ENCODE measurements at regions not wholly inside any gene's neighbourhood (a gene's known extent, or its start where the extent isn't known, plus 50 kb on each side); places are given as distances from the start of the nearest gene placed in this dataset.
"Not testable (repeated sequence)": the region's sequence is repeated elsewhere in the genome, so short reads cannot be mapped to it uniquely, and the experiment has no call there.

DNA sequence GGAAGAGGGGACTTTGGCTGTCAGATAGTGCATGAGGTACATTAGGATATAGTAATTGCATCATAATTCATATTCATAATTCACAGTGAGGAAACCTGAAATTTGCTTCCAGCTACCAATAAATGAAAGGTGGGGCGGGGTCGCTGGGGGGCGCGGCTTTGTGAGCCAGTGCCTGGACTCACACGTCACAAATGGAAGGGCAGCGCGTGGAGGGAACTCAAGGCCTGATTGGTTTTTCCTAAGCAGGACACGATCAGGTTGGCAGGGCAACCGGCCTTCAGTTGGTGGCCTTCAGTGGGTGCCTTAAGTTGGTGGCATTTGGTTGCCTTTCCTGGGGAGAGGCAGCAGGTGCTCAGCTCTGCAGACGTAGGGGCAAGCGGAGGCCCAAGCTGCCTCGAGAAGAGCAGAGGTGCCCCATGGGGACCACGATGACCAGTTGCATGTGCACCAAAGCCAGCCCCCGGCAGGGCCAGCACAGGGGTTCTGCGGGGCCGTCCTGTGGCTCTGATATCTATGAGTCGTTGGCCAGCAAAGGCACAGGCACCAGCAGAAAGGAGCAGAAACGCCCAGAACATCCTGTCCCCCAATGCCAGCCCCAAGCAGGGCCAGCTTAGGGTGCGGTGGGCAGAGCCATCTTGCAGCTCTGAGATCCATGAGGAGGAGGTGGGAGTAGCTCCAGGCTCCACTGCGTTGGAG, 2637.4 kb upstream of the DEFB115 start:
- H2AK5ac ChIP-seq (ENCODE audit: low read length); H3K18ac ChIP-seq (ENCODE audit: low read length); H3K79me2 ChIP-seq (ENCODE audit: control insufficient read depth, insufficient read depth, low read length); DNase-seq; H3K23ac ChIP-seq (ENCODE audit: low read length); H3K36me3 ChIP-seq (ENCODE audit: control insufficient read depth, insufficient read depth, low read length); H3K27me3 ChIP-seq (ENCODE audit: insufficient read depth, low read length, poor library complexity); H3K79me1 ChIP-seq (ENCODE audit: low read length); H2BK15ac ChIP-seq (replicated peaks; ENCODE audit: low read depth); H3K9ac ChIP-seq (ENCODE audit: low read length); H2BK120ac ChIP-seq (ENCODE audit: low read depth, low read length); H3K4ac ChIP-seq (ENCODE audit: low read depth, low read length); H3K27ac ChIP-seq (ENCODE audit: low read depth, low read length); H2BK5ac ChIP-seq (ENCODE audit: low read length); H4K5ac ChIP-seq (ENCODE audit: low read length); H3K56ac ChIP-seq (ENCODE audit: low read length); H4K8ac ChIP-seq (ENCODE audit: low read depth, low read length); H3K4me3 ChIP-seq (ENCODE audit: low read length); H3K4me2 ChIP-seq (ENCODE audit: low read length); H3K4me1 ChIP-seq (ENCODE audit: control insufficient read depth, low read depth, low read length): not testable (repeated sequence)
- no CpG with 5 or more reads among the region's 20 CpGs for WGBS (ENCODE audit: extremely low coverage, insufficient coverage, low lambda C conversion rate)

DNA sequence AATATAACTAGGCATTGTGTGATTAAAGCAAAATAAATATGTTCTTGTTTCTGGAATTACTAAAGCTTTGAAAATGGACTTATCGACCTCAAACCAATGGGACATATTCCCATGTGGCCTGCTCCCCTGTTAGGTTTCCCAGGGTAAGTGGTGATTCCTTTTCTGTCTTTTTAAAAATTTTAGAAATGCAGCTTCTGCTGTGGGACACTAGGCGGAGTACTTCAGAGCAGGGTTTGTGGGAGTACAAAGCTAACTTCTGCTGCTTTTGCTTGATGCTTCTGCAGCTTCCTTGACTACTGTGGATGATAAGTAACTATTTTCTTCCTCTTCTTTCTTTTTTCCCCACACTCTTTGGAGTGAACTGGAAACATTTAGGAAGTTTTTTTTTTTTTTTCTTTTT, 2632.4 kb upstream of the DEFB115 start:
- H2BK15ac ChIP-seq (replicated peaks; ENCODE audit: low read depth); H3K23ac ChIP-seq (ENCODE audit: low read length); H4K8ac ChIP-seq (ENCODE audit: low read depth, low read length); H3K9ac ChIP-seq (ENCODE audit: low read length); H2AK5ac ChIP-seq (ENCODE audit: low read length); H3K4me1 ChIP-seq (ENCODE audit: control insufficient read depth, low read depth, low read length); H3K36me3 ChIP-seq (ENCODE audit: control insufficient read depth, insufficient read depth, low read length); H3K4me3 ChIP-seq (ENCODE audit: low read length); H3K27ac ChIP-seq (ENCODE audit: low read depth, low read length); H3K18ac ChIP-seq (ENCODE audit: low read length); H3K4ac ChIP-seq (ENCODE audit: low read depth, low read length); H3K27me3 ChIP-seq (ENCODE audit: insufficient read depth, low read length, poor library complexity); H3K79me2 ChIP-seq (ENCODE audit: control insufficient read depth, insufficient read depth, low read length); H3K79me1 ChIP-seq (ENCODE audit: low read length); H3K4me2 ChIP-seq (ENCODE audit: low read length); H2BK120ac ChIP-seq (ENCODE audit: low read depth, low read length); H3K56ac ChIP-seq (ENCODE audit: low read length); H2BK5ac ChIP-seq (ENCODE audit: low read length); H4K5ac ChIP-seq (ENCODE audit: low read length): not testable (repeated sequence)
- no CpG with 5 or more reads among the region's 2 CpGs for WGBS (ENCODE audit: extremely low coverage, insufficient coverage, low lambda C conversion rate)
- peak; percentile 7 for DNase-seq

DNA sequence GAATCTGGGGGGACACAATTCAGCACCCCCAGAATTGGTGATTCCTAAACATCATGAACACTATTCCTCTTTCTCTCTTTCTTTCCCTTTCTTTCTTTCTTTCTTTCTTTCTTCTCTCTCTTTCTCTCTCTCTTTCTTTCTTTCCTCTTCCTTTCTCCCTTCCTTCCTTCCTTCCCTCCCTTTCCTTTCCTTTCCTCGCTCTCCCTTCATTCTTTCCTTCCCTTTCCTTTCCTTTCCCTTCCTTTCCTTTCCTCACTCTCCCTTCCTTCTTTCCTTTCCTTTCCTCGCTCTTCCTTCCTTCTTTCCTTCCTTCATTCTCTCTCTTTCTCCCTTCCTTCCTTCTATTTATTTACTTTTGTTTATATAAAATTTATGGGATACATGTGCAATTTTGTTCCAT, 2616.6 kb upstream of the DEFB115 start:
- not testable (repeated sequence) for H3K18ac ChIP-seq (ENCODE audit: low read length); H2BK15ac ChIP-seq (replicated peaks; ENCODE audit: low read depth); H3K79me1 ChIP-seq (ENCODE audit: low read length); DNase-seq; H2BK120ac ChIP-seq (ENCODE audit: low read depth, low read length); H4K5ac ChIP-seq (ENCODE audit: low read length); H3K4ac ChIP-seq (ENCODE audit: low read depth, low read length); H3K27me3 ChIP-seq (ENCODE audit: insufficient read depth, low read length, poor library complexity); H3K4me1 ChIP-seq (ENCODE audit: control insufficient read depth, low read depth, low read length); H2BK5ac ChIP-seq (ENCODE audit: low read length); H3K27ac ChIP-seq (ENCODE audit: low read depth, low read length); H3K79me2 ChIP-seq (ENCODE audit: control insufficient read depth, insufficient read depth, low read length); H2AK5ac ChIP-seq (ENCODE audit: low read length); H3K36me3 ChIP-seq (ENCODE audit: control insufficient read depth, insufficient read depth, low read length); H3K56ac ChIP-seq (ENCODE audit: low read length); H3K4me2 ChIP-seq (ENCODE audit: low read length); H3K4me3 ChIP-seq (ENCODE audit: low read length); H3K23ac ChIP-seq (ENCODE audit: low read length); H4K8ac ChIP-seq (ENCODE audit: low read depth, low read length); H3K9ac ChIP-seq (ENCODE audit: low read length)
- 99% methylated on average over 2 of the region's 2 CpGs for WGBS (ENCODE audit: extremely low coverage, insufficient coverage, low lambda C conversion rate)

Data from mesendoderm (in vitro differentiated cells).